SK-N-SH treated with all-trans-retinoic acid at 6 μM for 48 hours (cell line): ENCODE measurements at regions not wholly inside any gene's neighbourhood (a gene's known extent, or its start where the extent isn't known, plus 50 kb on each side); places are given as distances from the start of the nearest gene placed in this dataset.
A peak's percentile ranks its signal among the peaks of the same experiment; 100 is the strongest.

Experiments
- ATAC-seq: fragments of 200-7000 bp; cut with Tn5 transposase; 3 replicates; pipeline ENCODE4 v1.9.1; 2020; ENCODE audit warnings: mild to moderate bottlenecking, moderate library complexity
- ARNTL ChIP-seq: fragments of 450-650 bp; formaldehyde crosslinking; IDR thresholded peaks from 2 replicates; pipeline ENCODE4 v1.5.0; 2020; ENCODE audit warnings: low read depth, mild to moderate bottlenecking, moderate library complexity, borderline replicate concordance
- BACH2 ChIP-seq: fragments of 250-450 bp; sonication (Bioruptor Pico); IDR thresholded peaks from 2 replicates; pipeline ENCODE4 v1.9.0; 2021; ENCODE audit warnings: mild to moderate bottlenecking, borderline replicate concordance
- CSDC2 ChIP-seq: fragments of 250-450 bp; sonication (Bioruptor Pico); IDR thresholded peaks from 2 replicates; pipeline ENCODE4 v1.5.0; 2020; ENCODE audit warnings: mild to moderate bottlenecking, moderate library complexity
- ISL1 ChIP-seq: fragments of 250-450 bp; sonication (Bioruptor Pico); IDR thresholded peaks from 2 replicates; pipeline ENCODE4 v2.1.2; 2022; ENCODE audit warnings: mild to moderate bottlenecking, moderate library complexity
- OSR1 ChIP-seq: fragments of 250-450 bp; sonication (Bioruptor Pico); IDR thresholded peaks from 2 replicates; pipeline ENCODE4 v1.8.0; 2022; ENCODE audit warnings: moderate library complexity, mild to moderate bottlenecking, inconsistent platforms
- PATZ1 ChIP-seq: fragments of 250-450 bp; sonication (Bioruptor Pico); IDR thresholded peaks from 2 replicates; pipeline ENCODE4 v1.8.0; 2020; ENCODE audit warnings: mild to moderate bottlenecking, moderate library complexity, borderline replicate concordance
- PPARA ChIP-seq: fragments of 250-450 bp; sonication (Bioruptor Pico); IDR thresholded peaks from 2 replicates; pipeline ENCODE4 v1.5.0; 2020; ENCODE audit warnings: mild to moderate bottlenecking, borderline replicate concordance
- RARB ChIP-seq: fragments of 250-450 bp; sonication (Bioruptor Pico); IDR thresholded peaks from 2 replicates; pipeline ENCODE4 v1.8.0; 2021; ENCODE audit warnings: mild to moderate bottlenecking, moderate library complexity
- SNAI2 ChIP-seq: fragments of 250-450 bp; sonication (Bioruptor Pico); IDR thresholded peaks from 2 replicates; pipeline ENCODE4 v1.5.0; 2020; ENCODE audit warnings: mild to moderate bottlenecking, moderate library complexity
- TCF4 ChIP-seq: fragments of 250-450 bp; sonication (Bioruptor Pico); IDR thresholded peaks from 2 replicates; pipeline ENCODE4 v1.8.0; 2021; ENCODE audit warnings: mild to moderate bottlenecking, moderate library complexity, borderline replicate concordance
- TOX ChIP-seq: fragments of 250-450 bp; sonication (Bioruptor Pico); IDR thresholded peaks from 2 replicates; pipeline ENCODE4 v1.8.0; 2021; ENCODE audit warnings: mild to moderate bottlenecking, moderate library complexity, borderline replicate concordance
- ZC3H10 ChIP-seq: fragments of 250-450 bp; sonication (Bioruptor Pico); IDR thresholded peaks from 2 replicates; pipeline ENCODE4 v1.5.1; 2021; ENCODE audit warnings: mild to moderate bottlenecking, moderate library complexity
- ZFP3 ChIP-seq: fragments of 250-450 bp; sonication (Bioruptor Pico); IDR thresholded peaks from 2 replicates; pipeline ENCODE4 v1.5.0; 2020; ENCODE audit warnings: mild to moderate bottlenecking, moderate library complexity
- ZFP30 ChIP-seq: fragments of 450-650 bp; formaldehyde crosslinking; IDR thresholded peaks from 2 replicates; pipeline ENCODE4 v1.5.0; 2022; ENCODE audit warnings: mild to moderate bottlenecking, moderate library complexity
- ZNF565 ChIP-seq: fragments of 450-650 bp; formaldehyde crosslinking; conservative IDR thresholded peaks from 2 replicates; pipeline ENCODE4 v1.5.0; 2020; ENCODE audit warnings: low read depth, mild to moderate bottlenecking, moderate library complexity
- ZNF8 ChIP-seq: fragments of 450-650 bp; formaldehyde crosslinking; IDR thresholded peaks from 2 replicates; pipeline ENCODE4 v1.5.0; 2020; ENCODE audit warnings: mild to moderate bottlenecking, moderate library complexity
- TF ChIP-seq, protein P1 (sequence below): fragments of 250-450 bp; sonication (Bioruptor Pico); IDR thresholded peaks from 2 replicates; pipeline ENCODE4 v1.5.1; 2020; ENCODE audit warnings: low read depth, mild to moderate bottlenecking, moderate library complexity
- TF ChIP-seq, protein P2 (sequence below): fragments of 250-450 bp; sonication (Bioruptor Pico); IDR thresholded peaks from 2 replicates; pipeline ENCODE4 v1.5.0; 2020; ENCODE audit warnings: mild to moderate bottlenecking, moderate library complexity
- TF ChIP-seq, protein P3 (sequence below): fragments of 250-450 bp; sonication (Bioruptor Pico); IDR thresholded peaks from 2 replicates; pipeline ENCODE4 v1.8.0; 2021; ENCODE audit warnings: low read depth, mild to moderate bottlenecking, moderate library complexity, borderline replicate concordance
- TF ChIP-seq, protein P4 (sequence below): fragments of 250-450 bp; sonication (Bioruptor Pico); IDR thresholded peaks from 2 replicates; pipeline ENCODE4 v1.5.1; 2021; ENCODE audit warnings: mild to moderate bottlenecking, moderate library complexity

DNA sequence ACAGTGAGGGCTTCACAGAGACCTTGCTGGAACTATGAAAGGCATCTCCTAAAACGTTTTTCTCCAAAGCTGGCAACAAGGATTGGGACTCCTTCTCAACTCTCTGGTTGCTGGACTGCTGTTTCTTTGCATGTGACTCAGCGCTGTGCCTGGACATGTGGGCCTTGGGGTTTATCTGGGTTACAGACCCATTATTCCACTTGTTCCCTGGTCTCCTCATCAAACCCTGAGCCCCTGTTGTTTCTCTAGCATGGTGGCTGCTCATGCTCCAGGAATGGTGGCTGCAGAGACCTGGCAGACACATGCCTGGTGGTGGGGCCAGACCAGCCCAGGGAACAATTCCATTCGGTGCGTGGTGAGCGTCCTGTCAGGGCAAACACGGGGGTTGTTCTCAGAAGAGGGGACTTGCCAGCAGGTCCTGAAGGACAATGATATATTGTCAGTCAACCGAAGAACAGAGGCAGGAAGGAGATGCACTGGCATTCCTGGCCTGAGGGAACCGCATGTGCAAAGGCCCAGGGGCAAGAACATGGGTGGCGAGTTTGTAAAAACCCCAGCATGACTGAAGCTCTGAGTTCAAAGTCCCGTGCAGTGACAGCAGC is 320.1 kb upstream of the RTL1 start:
- ATAC-seq, result no peak
- TF ChIP-seq, protein P1, sequence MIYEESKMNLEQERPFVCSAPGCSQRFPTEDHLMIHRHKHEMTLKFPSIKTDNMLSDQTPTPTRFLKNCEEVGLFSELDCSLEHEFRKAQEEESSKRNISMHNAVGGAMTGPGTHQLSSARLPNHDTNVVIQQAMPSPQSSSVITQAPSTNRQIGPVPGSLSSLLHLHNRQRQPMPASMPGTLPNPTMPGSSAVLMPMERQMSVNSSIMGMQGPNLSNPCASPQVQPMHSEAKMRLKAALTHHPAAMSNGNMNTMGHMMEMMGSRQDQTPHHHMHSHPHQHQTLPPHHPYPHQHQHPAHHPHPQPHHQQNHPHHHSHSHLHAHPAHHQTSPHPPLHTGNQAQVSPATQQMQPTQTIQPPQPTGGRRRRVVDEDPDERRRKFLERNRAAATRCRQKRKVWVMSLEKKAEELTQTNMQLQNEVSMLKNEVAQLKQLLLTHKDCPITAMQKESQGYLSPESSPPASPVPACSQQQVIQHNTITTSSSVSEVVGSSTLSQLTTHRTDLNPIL (CRISPR knock-in tag), result no peak
- no peak for TF ChIP-seq TCF4
- no peak for TF ChIP-seq ARNTL (CRISPR knock-in tag)
- TF ChIP-seq BACH2 (CRISPR knock-in tag), result no peak
- TF ChIP-seq, protein P2, sequence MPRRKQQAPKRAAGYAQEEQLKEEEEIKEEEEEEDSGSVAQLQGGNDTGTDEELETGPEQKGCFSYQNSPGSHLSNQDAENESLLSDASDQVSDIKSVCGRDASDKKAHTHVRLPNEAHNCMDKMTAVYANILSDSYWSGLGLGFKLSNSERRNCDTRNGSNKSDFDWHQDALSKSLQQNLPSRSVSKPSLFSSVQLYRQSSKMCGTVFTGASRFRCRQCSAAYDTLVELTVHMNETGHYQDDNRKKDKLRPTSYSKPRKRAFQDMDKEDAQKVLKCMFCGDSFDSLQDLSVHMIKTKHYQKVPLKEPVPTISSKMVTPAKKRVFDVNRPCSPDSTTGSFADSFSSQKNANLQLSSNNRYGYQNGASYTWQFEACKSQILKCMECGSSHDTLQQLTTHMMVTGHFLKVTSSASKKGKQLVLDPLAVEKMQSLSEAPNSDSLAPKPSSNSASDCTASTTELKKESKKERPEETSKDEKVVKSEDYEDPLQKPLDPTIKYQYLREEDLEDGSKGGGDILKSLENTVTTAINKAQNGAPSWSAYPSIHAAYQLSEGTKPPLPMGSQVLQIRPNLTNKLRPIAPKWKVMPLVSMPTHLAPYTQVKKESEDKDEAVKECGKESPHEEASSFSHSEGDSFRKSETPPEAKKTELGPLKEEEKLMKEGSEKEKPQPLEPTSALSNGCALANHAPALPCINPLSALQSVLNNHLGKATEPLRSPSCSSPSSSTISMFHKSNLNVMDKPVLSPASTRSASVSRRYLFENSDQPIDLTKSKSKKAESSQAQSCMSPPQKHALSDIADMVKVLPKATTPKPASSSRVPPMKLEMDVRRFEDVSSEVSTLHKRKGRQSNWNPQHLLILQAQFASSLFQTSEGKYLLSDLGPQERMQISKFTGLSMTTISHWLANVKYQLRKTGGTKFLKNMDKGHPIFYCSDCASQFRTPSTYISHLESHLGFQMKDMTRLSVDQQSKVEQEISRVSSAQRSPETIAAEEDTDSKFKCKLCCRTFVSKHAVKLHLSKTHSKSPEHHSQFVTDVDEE (CRISPR knock-in tag), result no peak
- TF ChIP-seq SNAI2, result no peak
- TF ChIP-seq ZFP3 (CRISPR knock-in tag), result no peak
- no peak for TF ChIP-seq ZFP30
- TF ChIP-seq, protein P3, sequence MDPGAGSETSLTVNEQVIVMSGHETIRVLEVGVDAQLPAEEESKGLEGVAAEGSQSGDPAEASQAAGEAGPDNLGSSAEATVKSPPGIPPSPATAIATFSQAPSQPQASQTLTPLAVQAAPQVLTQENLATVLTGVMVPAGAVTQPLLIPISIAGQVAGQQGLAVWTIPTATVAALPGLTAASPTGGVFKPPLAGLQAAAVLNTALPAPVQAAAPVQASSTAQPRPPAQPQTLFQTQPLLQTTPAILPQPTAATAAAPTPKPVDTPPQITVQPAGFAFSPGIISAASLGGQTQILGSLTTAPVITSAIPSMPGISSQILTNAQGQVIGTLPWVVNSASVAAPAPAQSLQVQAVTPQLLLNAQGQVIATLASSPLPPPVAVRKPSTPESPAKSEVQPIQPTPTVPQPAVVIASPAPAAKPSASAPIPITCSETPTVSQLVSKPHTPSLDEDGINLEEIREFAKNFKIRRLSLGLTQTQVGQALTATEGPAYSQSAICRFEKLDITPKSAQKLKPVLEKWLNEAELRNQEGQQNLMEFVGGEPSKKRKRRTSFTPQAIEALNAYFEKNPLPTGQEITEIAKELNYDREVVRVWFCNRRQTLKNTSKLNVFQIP, result no peak
- TF ChIP-seq PPARA (CRISPR knock-in tag), result no peak
- no peak for TF ChIP-seq ZC3H10
- no peak for TF ChIP-seq ISL1
- TF ChIP-seq OSR1 (CRISPR knock-in tag), result no peak
- TF ChIP-seq RARB, result no peak
- TF ChIP-seq, protein P4, sequence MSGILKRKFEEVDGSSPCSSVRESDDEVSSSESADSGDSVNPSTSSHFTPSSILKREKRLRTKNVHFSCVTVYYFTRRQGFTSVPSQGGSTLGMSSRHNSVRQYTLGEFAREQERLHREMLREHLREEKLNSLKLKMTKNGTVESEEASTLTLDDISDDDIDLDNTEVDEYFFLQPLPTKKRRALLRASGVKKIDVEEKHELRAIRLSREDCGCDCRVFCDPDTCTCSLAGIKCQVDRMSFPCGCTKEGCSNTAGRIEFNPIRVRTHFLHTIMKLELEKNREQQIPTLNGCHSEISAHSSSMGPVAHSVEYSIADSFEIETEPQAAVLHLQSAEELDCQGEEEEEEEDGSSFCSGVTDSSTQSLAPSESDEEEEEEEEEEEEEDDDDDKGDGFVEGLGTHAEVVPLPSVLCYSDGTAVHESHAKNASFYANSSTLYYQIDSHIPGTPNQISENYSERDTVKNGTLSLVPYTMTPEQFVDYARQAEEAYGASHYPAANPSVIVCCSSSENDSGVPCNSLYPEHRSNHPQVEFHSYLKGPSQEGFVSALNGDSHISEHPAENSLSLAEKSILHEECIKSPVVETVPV (CRISPR knock-in tag), result no peak
- no peak for TF ChIP-seq PATZ1 (CRISPR knock-in tag)
- TF ChIP-seq ZNF8 (CRISPR knock-in tag), result no peak
- TF ChIP-seq CSDC2 (CRISPR knock-in tag), result no peak
- no peak for TF ChIP-seq TOX (CRISPR knock-in tag)
- TF ChIP-seq ZNF565 (CRISPR knock-in tag), result no peak

DNA sequence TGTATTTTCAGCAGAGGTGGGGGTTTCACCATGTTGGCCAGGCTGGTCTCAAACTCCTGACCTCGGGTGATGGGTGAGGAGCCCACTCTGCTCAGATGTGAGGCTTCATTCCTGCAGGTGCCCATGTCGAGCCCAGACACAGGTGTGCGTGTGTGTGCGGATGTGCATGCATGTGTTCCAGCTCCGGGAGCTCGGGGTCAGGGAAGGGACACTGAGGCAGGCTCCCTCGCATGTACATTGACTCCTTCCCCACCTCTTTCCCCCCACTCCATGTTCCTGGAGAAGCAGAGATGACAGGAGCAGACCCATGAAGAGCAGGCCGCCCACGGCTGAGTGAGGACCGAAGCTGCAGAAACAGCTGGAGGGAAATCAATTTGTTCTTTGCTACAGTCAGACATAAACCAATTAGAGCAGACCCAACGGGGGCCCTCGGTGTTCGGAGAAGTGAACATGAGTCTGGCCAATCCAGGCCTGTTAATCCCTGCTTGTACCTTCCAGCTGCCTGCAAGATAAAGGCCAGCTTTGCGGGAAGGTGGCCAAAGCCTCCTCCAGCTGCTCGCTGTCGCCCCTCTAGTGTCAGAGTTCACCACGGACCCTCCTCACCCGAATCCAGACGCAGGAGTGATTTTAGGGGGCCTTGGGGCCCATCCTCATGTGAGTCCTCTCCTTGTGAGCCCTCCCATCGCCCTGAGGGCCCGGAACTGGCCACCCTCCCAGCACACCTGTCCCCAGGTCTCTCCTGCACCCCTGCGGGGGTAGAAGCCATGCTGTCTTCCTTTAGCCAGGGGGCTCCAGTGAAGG is 321.0 kb upstream of the RTL1 start:
- no peak; the same call in 2 of the 3 replicates for ATAC-seq
- TF ChIP-seq ZNF565 (CRISPR knock-in tag) (no peak), ZC3H10 (no peak), TCF4 (0 out of 2 replicates have a peak, but pooled peaks have one; percentile 22)
